ENCODE measurements at regions not wholly inside any gene's neighbourhood (a gene's known extent, or its start where the extent isn't known, plus 50 kb on each side); places are given as distances from the start of the nearest gene placed in this dataset.

- TF ChIP-seq CTCF (conservative IDR thresholded peaks at IDR 0.05 in 1 of 2, IDR thresholded peaks at IDR 0.05 in 1 of 2; ENCODE audit: extremely low read depth in 1 of 2, insufficient read depth in 1 of 2, low read depth in 1 of 2, low read length in 2 of 2) = no peak
- no peak for TF ChIP-seq EZH2 (IDR thresholded peaks at IDR 0.05; ENCODE audit: borderline replicate concordance, low read length)
Observed at GRCh38 chr2:217642944-217643343, 359.9 kb downstream of the TNS1 start.
